Ovary (tissue), 7 donors: ENCODE measurements at regions not wholly inside any gene's neighbourhood (a gene's known extent, or its start where the extent isn't known, plus 50 kb on each side); places are given as distances from the start of the nearest gene placed in this dataset.

ENCODE experiments used
- DNase-seq, 5 donors: peaks; one replicate each; pipeline ENCODE4 v3.0.0-alpha.2; 2019 to 2020
- H3K27ac ChIP-seq, 2 donors: fragments of 200-600 bp; one replicate each; pipeline versions ENCODE4 v1.5.1 to v1.8.0; 2019 to 2022
- H3K27me3 ChIP-seq: fragments of 200-600 bp; one replicate; pipeline ENCODE4 v1.8.0; 2022
- H3K36me3 ChIP-seq: fragments of 200-600 bp; sonication (generic); one replicate; pipeline ENCODE4 v1.5.1; 2019
- H3K4me1 ChIP-seq: one replicate; pipeline ENCODE4 v1.8.1; 2013; ENCODE audit warnings: mild to moderate bottlenecking, moderate library complexity; ENCODE audit not compliant: insufficient read depth
- H3K4me3 ChIP-seq: fragments of 200-600 bp; sonication (generic); one replicate; pipeline ENCODE4 v1.5.1; 2017
- H3K9me3 ChIP-seq, 2 donors: fragments of 200-600 bp in 1 of 2; sonication (generic) in 1 of 2; one replicate each; pipeline versions ENCODE4 v1.5.1 to v1.8.1; 2013 to 2019; ENCODE audit warnings: mild to moderate bottlenecking in 1 of 2, moderate library complexity in 1 of 2
- EP300 ChIP-seq: sonication (generic); formaldehyde crosslinking; IDR thresholded peaks from one replicate; pipeline ENCODE4 v1.6.1; 2017; ENCODE audit warnings: antibody characterized with exemption
- POLR2A ChIP-seq: fragments of 450-650 bp; IDR thresholded peaks from one replicate; pipeline ENCODE4 v1.6.1; 2017; ENCODE audit warnings: antibody characterized with exemption, mild to moderate bottlenecking, moderate library complexity
- WGBS, 3 donors: extraction: QIAGEN DNeasy Blood & Tissue Kit in 1 of 3; methylation state at CpG; one replicate each; pipeline versions ENCODE4 v1.1.5 to v1.1.7; 2013 to 2017; 5-methylcytosine and 5-hydroxymethylcytosine counted together
- intact Hi-C, 4 donors: fragments of 100-400 bp; cut with DNase I; formaldehyde crosslinking; loops; one replicate each; pipeline versions ENCODE4 v1.11.0 to v1.15.1; 2022 to 2023
- TF ChIP-seq, protein P1 (sequence below), 3 donors: fragments of 450-650 bp in 2 of 3; fragments of 200-600 bp in 1 of 3; IDR thresholded peaks; one replicate each; pipeline versions ENCODE4 v1.5.1 to v1.8.0; 2016 to 2022; ENCODE audit warnings: antibody characterized with exemption in 3 of 3, mild to moderate bottlenecking in 1 of 3
- donor health status: DM: no; HTN: no; CAD: no; lungs with moderate emphysema.
- donor health status: DM: no; HTN: no; CAD: no.
- donor health status: Bipolar disorder and iron deficiency.
- donor health status: DM: no; HTN: no; CAD: no.
- donor health status: DM: yes; HTN: yes; CAD: no.

DNA sequence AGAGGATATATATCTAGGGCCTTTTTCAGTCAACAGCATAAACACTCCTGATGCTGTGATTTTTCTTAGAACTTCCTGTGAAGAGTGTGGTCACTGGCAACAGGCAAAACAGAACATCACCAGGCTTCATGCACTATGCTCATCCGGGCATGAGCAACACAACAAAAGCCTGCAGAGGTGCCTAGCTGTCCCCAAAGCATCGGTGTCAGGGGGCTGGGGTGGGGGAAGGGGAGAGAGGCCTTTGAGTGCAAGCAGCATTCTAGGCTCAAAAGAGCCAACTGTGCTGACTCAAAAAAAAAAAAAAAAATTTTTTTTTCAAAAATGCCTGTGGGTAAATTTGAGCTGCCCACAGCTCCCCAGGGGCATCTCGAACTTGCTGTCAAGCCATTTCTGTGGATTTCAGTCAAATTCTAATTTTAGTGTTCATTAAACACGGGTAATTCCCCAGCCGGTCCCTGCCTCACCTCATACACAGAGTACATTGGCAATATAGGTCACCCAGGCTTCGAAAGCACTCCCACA lies 194.6 kb upstream of the DYNLRB2 start:
- peaks cover 10% of the 10 kb centered on the region for H3K4me1 ChIP-seq
- no peak overlapping the region for H3K27ac ChIP-seq
- no peak for TF ChIP-seq EP300
- TF ChIP-seq POLR2A = no peak
- TF ChIP-seq, protein P1, sequence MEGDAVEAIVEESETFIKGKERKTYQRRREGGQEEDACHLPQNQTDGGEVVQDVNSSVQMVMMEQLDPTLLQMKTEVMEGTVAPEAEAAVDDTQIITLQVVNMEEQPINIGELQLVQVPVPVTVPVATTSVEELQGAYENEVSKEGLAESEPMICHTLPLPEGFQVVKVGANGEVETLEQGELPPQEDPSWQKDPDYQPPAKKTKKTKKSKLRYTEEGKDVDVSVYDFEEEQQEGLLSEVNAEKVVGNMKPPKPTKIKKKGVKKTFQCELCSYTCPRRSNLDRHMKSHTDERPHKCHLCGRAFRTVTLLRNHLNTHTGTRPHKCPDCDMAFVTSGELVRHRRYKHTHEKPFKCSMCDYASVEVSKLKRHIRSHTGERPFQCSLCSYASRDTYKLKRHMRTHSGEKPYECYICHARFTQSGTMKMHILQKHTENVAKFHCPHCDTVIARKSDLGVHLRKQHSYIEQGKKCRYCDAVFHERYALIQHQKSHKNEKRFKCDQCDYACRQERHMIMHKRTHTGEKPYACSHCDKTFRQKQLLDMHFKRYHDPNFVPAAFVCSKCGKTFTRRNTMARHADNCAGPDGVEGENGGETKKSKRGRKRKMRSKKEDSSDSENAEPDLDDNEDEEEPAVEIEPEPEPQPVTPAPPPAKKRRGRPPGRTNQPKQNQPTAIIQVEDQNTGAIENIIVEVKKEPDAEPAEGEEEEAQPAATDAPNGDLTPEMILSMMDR (IDR thresholded peaks at IDR 0.05) = no peak
- no peak for DNase-seq
- no peaks in the 10 kb centered on the region for H3K9me3 ChIP-seq
- H3K27me3 ChIP-seq = no peaks in the 10 kb centered on the region
- H3K4me3 ChIP-seq = no peak overlapping the region
- WGBS, 3 donors = 67 to 72% (median 68%) methylated on average over 6 of the region's 6 CpGs
- intact Hi-C loops = no loop called here
- H3K36me3 ChIP-seq = no peaks in the 10 kb centered on the region

GRCh38 chr16:80345701-80346100 lies 195.1 kb upstream of the DYNLRB2 start:
- H3K27me3 ChIP-seq = no peaks in the 10 kb centered on the region
- no peak for TF ChIP-seq POLR2A
- TF ChIP-seq, protein P1 (IDR thresholded peaks at IDR 0.05) = no peak
- H3K36me3 ChIP-seq = no peaks in the 10 kb centered on the region
- DNase-seq = no peak
- intact Hi-C loops = no loop called here
- H3K4me1 ChIP-seq = peaks cover 10% of the 10 kb centered on the region
- no peak overlapping the region for H3K4me3 ChIP-seq
- H3K9me3 ChIP-seq = no peaks in the 10 kb centered on the region
- WGBS, 3 donors = 32 to 54% (median 43%) methylated on average over 3 of the region's 3 CpGs
- no peak overlapping the region for H3K27ac ChIP-seq

DNA sequence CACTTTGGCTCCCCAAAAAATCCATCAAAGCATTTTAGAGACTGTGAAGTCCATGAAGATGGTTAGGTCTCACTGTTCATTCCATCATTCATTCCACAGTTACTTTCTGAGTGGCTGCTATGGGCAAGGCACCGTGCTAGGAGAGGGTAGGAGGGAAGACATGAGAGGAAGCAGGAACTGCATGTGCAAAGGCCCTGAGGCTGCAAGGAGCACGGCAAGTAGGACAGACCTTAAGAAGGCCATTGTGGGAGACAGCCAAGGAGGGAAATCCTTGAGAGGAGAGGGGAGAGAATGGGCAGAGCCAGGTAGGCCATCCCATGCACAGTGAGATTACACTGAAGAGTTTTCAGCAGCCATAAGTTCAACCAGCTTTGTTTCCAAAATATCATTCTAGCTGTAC lies 196.2 kb upstream of the DYNLRB2 start:
- H3K27ac ChIP-seq = no peak overlapping the region
- no peaks in the 10 kb centered on the region for H3K9me3 ChIP-seq
- no peak overlapping the region for H3K4me3 ChIP-seq
- H3K27me3 ChIP-seq = no peaks in the 10 kb centered on the region
- TF ChIP-seq EP300 (no peak), POLR2A (no peak)
- TF ChIP-seq, protein P1 (IDR thresholded peaks at IDR 0.05) = no peak
- H3K36me3 ChIP-seq = no peaks in the 10 kb centered on the region
- 88 to 95% (median 94%) methylated on average over 2 of the region's 2 CpGs for WGBS, 3 donors
- no peak for DNase-seq
- H3K4me1 ChIP-seq = peaks cover 10% of the 10 kb centered on the region
- intact Hi-C loops = no loop called here

- H3K36me3 ChIP-seq = no peaks in the 10 kb centered on the region
- H3K27ac ChIP-seq = no peak overlapping the region
- no peaks in the 10 kb centered on the region for H3K9me3 ChIP-seq
- TF ChIP-seq EP300 = no peak
- no peak overlapping the region for H3K4me3 ChIP-seq
- H3K27me3 ChIP-seq = no peaks in the 10 kb centered on the region
- WGBS, 3 donors = 10 to 36% (median 12%) methylated on average over 3 of the region's 3 CpGs
- peaks cover 2% of the 10 kb centered on the region for H3K4me1 ChIP-seq
- DNase-seq = no peak
- intact Hi-C loops = no loop called here
Observed at GRCh38 chr16:80341263-80341662, 199.5 kb upstream of the DYNLRB2 start.

DNA sequence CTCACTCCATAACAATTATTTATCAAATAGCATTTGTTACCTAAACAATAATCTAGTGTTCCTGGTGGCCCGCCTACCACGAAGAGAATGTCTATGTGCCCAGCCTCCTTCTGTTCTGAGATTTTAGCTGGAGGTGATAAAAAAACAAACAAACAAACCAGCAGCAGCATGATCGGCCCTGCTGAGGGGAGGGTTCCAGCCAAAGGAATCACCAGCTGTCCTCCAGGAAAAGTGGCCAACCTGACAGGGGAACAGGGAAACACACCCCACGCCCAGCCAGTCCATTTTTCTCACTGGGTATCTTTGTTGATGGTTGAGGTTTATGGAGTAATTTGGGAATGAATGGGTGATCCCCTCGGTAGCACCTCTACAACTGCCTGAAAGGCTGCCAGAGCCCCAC lies 203.0 kb upstream of the DYNLRB2 start:
- Histone ChIP-seq H3K27ac (no peak overlapping the region), H3K4me1 (peaks cover 2% of the 10 kb centered on the region), H3K9me3 (no peaks in the 10 kb centered on the region), H3K27me3 (no peaks in the 10 kb centered on the region), H3K4me3 (no peak overlapping the region), H3K36me3 (no peaks in the 10 kb centered on the region)
- 60 to 69% (median 65%) methylated on average over 5 of the region's 5 CpGs for WGBS, 3 donors
- intact Hi-C loops = no loop called here
- no peak for TF ChIP-seq EP300
- TF ChIP-seq POLR2A = no peak
- TF ChIP-seq, protein P1 (IDR thresholded peaks at IDR 0.05) = no peak
- DNase-seq = no peak
